ENCODE measurements at regions not wholly inside any gene's neighbourhood (a gene's known extent, or its start where the extent isn't known, plus 50 kb on each side); places are given as distances from the start of the nearest gene placed in this dataset.

GRCh38 chr2:22499082-22499839 lies 885.7 kb upstream of the KLHL29 start:
- TF ChIP-seq, protein P1, sequence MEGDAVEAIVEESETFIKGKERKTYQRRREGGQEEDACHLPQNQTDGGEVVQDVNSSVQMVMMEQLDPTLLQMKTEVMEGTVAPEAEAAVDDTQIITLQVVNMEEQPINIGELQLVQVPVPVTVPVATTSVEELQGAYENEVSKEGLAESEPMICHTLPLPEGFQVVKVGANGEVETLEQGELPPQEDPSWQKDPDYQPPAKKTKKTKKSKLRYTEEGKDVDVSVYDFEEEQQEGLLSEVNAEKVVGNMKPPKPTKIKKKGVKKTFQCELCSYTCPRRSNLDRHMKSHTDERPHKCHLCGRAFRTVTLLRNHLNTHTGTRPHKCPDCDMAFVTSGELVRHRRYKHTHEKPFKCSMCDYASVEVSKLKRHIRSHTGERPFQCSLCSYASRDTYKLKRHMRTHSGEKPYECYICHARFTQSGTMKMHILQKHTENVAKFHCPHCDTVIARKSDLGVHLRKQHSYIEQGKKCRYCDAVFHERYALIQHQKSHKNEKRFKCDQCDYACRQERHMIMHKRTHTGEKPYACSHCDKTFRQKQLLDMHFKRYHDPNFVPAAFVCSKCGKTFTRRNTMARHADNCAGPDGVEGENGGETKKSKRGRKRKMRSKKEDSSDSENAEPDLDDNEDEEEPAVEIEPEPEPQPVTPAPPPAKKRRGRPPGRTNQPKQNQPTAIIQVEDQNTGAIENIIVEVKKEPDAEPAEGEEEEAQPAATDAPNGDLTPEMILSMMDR (IDR thresholded peaks at IDR 0.05), result no peak
- TF ChIP-seq POLR2A (IDR thresholded peaks at IDR 0.05) (no peak), POLR2AphosphoS5 (IDR thresholded peaks at IDR 0.05) (peak in 1 of 3 donors; percentile 19), EP300 (IDR thresholded peaks at IDR 0.05) (no peak)
